ENCODE measurements at regions not wholly inside any gene's neighbourhood (a gene's known extent, or its start where the extent isn't known, plus 50 kb on each side); places are given as distances from the start of the nearest gene placed in this dataset.

DNA sequence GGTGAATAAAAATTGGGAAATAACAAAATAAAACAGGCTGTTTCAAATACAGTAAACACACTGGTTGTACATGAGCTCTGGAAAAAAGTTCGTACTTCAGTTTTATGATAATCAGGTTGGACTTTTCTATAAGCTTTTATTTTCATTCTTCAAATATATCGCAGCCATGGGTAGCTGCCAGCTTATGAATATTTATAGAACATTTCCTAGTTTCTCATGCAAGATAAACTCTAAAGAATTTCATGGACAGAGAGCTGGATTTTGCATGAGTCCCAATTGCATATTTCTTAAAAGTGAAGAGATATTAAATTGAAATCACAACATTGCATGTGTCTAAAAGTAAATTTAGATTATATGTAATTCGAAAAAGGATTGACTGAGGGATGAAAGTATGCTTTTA, 827.6 kb downstream of the SLC6A15 start:
- TF ChIP-seq, protein P1, sequence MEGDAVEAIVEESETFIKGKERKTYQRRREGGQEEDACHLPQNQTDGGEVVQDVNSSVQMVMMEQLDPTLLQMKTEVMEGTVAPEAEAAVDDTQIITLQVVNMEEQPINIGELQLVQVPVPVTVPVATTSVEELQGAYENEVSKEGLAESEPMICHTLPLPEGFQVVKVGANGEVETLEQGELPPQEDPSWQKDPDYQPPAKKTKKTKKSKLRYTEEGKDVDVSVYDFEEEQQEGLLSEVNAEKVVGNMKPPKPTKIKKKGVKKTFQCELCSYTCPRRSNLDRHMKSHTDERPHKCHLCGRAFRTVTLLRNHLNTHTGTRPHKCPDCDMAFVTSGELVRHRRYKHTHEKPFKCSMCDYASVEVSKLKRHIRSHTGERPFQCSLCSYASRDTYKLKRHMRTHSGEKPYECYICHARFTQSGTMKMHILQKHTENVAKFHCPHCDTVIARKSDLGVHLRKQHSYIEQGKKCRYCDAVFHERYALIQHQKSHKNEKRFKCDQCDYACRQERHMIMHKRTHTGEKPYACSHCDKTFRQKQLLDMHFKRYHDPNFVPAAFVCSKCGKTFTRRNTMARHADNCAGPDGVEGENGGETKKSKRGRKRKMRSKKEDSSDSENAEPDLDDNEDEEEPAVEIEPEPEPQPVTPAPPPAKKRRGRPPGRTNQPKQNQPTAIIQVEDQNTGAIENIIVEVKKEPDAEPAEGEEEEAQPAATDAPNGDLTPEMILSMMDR (conservative IDR thresholded peaks at IDR 0.05), result no peak
- TF ChIP-seq ZFX (IDR thresholded peaks at IDR 0.05), result no peak
